ENCODE measurements at regions not wholly inside any gene's neighbourhood (a gene's known extent, or its start where the extent isn't known, plus 50 kb on each side); places are given as distances from the start of the nearest gene placed in this dataset.

- TF ChIP-seq CTCF (IDR thresholded peaks at IDR 0.05) (no peak), POLR2AphosphoS5 (IDR thresholded peaks at IDR 0.05) (no peak)
These were observed 624.2 kb downstream of the BCL11B start for GRCh38 chr14:98647754-98648153.

Measured in breast epithelium (tissue), 3 donors.